ENCODE measurements at regions not wholly inside any gene's neighbourhood (a gene's known extent, or its start where the extent isn't known, plus 50 kb on each side); places are given as distances from the start of the nearest gene placed in this dataset.

GRCh38 chr14:97318380-97318779, 521.2 kb downstream of the VRK1 start:
- Mint-ChIP-seq H3K4me1 (no peaks in the 10 kb centered on the region), H3K27ac (no peak overlapping the region), H3K4me3 (no peak overlapping the region), H3K36me3 (peaks cover 5% of the 10 kb centered on the region), H3K9me3 (peaks cover 18% of the 10 kb centered on the region), H3K27me3 (ENCODE audit: low read depth) (no peaks in the 10 kb centered on the region)
- ATAC-seq (no peak), DNase-seq (ENCODE audit: low spot score) (no peak)
- CTCF ChIA-PET, result no interaction called here
- POLR2A ChIA-PET, result no interaction called here
- no peak for TF ChIP-seq E2F1 (CRISPR knock-in tag; IDR thresholded peaks at IDR 0.05)
- no peak for TF ChIP-seq ZNF317 (CRISPR knock-in tag; IDR thresholded peaks at IDR 0.05; ENCODE audit: borderline replicate concordance, low read depth)
- TF ChIP-seq, protein P1, sequence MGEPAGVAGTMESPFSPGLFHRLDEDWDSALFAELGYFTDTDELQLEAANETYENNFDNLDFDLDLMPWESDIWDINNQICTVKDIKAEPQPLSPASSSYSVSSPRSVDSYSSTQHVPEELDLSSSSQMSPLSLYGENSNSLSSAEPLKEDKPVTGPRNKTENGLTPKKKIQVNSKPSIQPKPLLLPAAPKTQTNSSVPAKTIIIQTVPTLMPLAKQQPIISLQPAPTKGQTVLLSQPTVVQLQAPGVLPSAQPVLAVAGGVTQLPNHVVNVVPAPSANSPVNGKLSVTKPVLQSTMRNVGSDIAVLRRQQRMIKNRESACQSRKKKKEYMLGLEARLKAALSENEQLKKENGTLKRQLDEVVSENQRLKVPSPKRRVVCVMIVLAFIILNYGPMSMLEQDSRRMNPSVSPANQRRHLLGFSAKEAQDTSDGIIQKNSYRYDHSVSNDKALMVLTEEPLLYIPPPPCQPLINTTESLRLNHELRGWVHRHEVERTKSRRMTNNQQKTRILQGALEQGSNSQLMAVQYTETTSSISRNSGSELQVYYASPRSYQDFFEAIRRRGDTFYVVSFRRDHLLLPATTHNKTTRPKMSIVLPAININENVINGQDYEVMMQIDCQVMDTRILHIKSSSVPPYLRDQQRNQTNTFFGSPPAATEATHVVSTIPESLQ (CRISPR knock-in tag; IDR thresholded peaks at IDR 0.05), result no peak

DNA sequence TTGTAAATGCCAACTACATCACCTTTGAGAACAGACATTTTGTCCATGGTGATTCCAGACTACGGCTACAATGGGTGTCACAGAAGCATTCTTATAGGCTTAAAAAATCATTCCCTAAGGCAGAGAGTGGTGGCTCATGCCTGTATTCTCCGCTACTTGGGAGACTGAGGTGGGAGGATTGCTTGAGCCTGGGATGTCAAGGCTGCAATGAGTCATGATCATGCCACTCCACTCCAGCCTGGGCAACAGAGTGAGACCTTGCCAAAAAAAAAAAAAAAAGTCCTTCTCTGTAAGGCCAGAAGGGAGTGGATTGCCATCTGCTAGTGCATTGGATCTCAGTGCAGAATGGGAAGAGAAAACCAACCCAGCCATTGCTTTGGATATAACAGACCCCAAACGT, 522.5 kb downstream of the VRK1 start:
- Mint-ChIP-seq H3K4me1 (no peaks in the 10 kb centered on the region), H3K36me3 (peaks cover 3% of the 10 kb centered on the region; the same call in 1 of the 2 replicates), H3K4me3 (no peak overlapping the region), H3K27ac (no peak overlapping the region), H3K9me3 (peaks cover 20% of the 10 kb centered on the region), H3K27me3 (ENCODE audit: low read depth) (no peaks in the 10 kb centered on the region)
- CTCF ChIA-PET, result no interaction called here
- ATAC-seq, result no peak
- POLR2A ChIA-PET, result no interaction called here
- no peak for DNase-seq (ENCODE audit: low spot score)
- TF ChIP-seq ZNF396 (CRISPR knock-in tag; IDR thresholded peaks at IDR 0.05; ENCODE audit: borderline replicate concordance) (no peak), ESRRA (CRISPR knock-in tag; IDR thresholded peaks at IDR 0.05; ENCODE audit: borderline replicate concordance) (no peak), ZNF138 (CRISPR knock-in tag; conservative IDR thresholded peaks at IDR 0.05) (no peak), AR (CRISPR knock-in tag; IDR thresholded peaks at IDR 0.05) (no peak), SOX15 (CRISPR knock-in tag; IDR thresholded peaks at IDR 0.05) (no peak), HMGA2 (CRISPR knock-in tag; IDR thresholded peaks at IDR 0.05) (no peak)
- TF ChIP-seq, protein P2, sequence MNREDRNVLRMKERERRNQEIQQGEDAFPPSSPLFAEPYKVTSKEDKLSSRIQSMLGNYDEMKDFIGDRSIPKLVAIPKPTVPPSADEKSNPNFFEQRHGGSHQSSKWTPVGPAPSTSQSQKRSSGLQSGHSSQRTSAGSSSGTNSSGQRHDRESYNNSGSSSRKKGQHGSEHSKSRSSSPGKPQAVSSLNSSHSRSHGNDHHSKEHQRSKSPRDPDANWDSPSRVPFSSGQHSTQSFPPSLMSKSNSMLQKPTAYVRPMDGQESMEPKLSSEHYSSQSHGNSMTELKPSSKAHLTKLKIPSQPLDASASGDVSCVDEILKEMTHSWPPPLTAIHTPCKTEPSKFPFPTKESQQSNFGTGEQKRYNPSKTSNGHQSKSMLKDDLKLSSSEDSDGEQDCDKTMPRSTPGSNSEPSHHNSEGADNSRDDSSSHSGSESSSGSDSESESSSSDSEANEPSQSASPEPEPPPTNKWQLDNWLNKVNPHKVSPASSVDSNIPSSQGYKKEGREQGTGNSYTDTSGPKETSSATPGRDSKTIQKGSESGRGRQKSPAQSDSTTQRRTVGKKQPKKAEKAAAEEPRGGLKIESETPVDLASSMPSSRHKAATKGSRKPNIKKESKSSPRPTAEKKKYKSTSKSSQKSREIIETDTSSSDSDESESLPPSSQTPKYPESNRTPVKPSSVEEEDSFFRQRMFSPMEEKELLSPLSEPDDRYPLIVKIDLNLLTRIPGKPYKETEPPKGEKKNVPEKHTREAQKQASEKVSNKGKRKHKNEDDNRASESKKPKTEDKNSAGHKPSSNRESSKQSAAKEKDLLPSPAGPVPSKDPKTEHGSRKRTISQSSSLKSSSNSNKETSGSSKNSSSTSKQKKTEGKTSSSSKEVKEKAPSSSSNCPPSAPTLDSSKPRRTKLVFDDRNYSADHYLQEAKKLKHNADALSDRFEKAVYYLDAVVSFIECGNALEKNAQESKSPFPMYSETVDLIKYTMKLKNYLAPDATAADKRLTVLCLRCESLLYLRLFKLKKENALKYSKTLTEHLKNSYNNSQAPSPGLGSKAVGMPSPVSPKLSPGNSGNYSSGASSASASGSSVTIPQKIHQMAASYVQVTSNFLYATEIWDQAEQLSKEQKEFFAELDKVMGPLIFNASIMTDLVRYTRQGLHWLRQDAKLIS (CRISPR knock-in tag; IDR thresholded peaks at IDR 0.05; ENCODE audit: borderline replicate concordance), result no peak
- TF ChIP-seq, protein P3, sequence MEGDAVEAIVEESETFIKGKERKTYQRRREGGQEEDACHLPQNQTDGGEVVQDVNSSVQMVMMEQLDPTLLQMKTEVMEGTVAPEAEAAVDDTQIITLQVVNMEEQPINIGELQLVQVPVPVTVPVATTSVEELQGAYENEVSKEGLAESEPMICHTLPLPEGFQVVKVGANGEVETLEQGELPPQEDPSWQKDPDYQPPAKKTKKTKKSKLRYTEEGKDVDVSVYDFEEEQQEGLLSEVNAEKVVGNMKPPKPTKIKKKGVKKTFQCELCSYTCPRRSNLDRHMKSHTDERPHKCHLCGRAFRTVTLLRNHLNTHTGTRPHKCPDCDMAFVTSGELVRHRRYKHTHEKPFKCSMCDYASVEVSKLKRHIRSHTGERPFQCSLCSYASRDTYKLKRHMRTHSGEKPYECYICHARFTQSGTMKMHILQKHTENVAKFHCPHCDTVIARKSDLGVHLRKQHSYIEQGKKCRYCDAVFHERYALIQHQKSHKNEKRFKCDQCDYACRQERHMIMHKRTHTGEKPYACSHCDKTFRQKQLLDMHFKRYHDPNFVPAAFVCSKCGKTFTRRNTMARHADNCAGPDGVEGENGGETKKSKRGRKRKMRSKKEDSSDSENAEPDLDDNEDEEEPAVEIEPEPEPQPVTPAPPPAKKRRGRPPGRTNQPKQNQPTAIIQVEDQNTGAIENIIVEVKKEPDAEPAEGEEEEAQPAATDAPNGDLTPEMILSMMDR (IDR thresholded peaks at IDR 0.05), result no peak
- TF ChIP-seq, protein P1 (CRISPR knock-in tag; IDR thresholded peaks at IDR 0.05), result no peak

Data from WTC11 (cell line).